GM12875 (cell line): ENCODE measurements at regions not wholly inside any gene's neighbourhood (a gene's known extent, or its start where the extent isn't known, plus 50 kb on each side); places are given as distances from the start of the nearest gene placed in this dataset.

Experiments
- H3K4me3 ChIP-seq: one replicate; pipeline ENCODE4 v1.5.1; 2011; ENCODE audit warnings: low read depth, low read length, control low read depth
- TF ChIP-seq, protein P1 (sequence below): IDR thresholded peaks from 2 replicates; pipeline ENCODE4 v1.5.1; 2011; ENCODE audit warnings: low read depth, mild to moderate bottlenecking, control low read depth, inconsistent platforms, low read length, moderate library complexity, borderline replicate concordance; ENCODE audit not compliant: insufficient read depth

GRCh38 chr2:75787532-75788132 lies 76.9 kb upstream of the GCFC2 start:
- H3K4me3 ChIP-seq = no peak overlapping the region
- TF ChIP-seq, protein P1, sequence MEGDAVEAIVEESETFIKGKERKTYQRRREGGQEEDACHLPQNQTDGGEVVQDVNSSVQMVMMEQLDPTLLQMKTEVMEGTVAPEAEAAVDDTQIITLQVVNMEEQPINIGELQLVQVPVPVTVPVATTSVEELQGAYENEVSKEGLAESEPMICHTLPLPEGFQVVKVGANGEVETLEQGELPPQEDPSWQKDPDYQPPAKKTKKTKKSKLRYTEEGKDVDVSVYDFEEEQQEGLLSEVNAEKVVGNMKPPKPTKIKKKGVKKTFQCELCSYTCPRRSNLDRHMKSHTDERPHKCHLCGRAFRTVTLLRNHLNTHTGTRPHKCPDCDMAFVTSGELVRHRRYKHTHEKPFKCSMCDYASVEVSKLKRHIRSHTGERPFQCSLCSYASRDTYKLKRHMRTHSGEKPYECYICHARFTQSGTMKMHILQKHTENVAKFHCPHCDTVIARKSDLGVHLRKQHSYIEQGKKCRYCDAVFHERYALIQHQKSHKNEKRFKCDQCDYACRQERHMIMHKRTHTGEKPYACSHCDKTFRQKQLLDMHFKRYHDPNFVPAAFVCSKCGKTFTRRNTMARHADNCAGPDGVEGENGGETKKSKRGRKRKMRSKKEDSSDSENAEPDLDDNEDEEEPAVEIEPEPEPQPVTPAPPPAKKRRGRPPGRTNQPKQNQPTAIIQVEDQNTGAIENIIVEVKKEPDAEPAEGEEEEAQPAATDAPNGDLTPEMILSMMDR = peak; percentile 23; the same call in 1 of the 2 replicates

- TF ChIP-seq, protein P1 = no peak
- no peak overlapping the region for H3K4me3 ChIP-seq
These were observed 64.7 kb upstream of the GCFC2 start for GRCh38 chr2:75775311-75775823.

GRCh38 chr2:75772908-75773630 lies 62.4 kb upstream of the GCFC2 start:
- H3K4me3 ChIP-seq = no peak overlapping the region
- TF ChIP-seq, protein P1 = no peak

DNA sequence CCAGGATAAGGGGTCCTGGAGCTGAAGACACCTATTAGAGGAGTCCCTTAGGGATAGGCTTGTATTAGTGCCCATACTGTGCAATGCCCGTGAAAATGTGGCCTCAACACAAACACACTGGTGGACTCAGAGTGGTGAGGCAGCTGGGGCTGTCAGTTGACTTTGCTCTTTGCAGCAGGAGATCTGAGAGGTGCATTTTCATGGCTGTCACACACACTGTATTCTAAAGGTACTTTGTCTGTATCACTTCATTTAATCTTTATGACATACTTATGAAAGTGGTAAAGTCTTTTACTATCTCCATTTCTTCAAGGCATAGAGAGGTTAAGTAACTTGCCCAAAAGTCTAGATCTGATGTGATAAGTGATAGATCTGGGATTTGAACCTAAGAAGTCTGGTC lies 55.1 kb upstream of the GCFC2 start:
- no peak overlapping the region for H3K4me3 ChIP-seq
- TF ChIP-seq, protein P1 = no peak

DNA sequence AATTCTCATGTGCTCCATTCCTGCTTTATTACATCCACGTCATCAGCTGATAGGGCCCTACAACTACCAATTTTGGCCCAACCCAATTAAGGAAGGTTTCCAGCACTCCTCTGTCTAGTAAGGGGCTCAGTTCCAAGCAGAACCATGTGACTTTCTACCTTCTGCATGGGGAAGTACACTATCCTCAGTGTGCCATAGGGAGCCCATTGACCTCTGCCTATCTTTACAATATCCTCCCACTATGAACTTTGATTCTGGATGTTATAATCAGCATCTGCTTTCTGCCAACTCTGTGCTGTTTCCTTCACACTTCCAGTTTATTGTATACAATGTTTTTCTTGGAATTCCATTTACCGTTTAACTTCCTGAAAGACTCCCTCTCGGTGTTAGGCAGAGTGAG lies 53.9 kb upstream of the GCFC2 start:
- TF ChIP-seq, protein P1 = no peak
- H3K4me3 ChIP-seq = no peak overlapping the region
